Neural cell (in vitro differentiated cells): ENCODE measurements at regions not wholly inside any gene's neighbourhood (a gene's known extent, or its start where the extent isn't known, plus 50 kb on each side); places are given as distances from the start of the nearest gene placed in this dataset.
"Not testable (repeated sequence)": the region's sequence is repeated elsewhere in the genome, so short reads cannot be mapped to it uniquely, and the experiment has no call there.

Experiments
- H2AFZ ChIP-seq: fragments of 200-600, 300-800 bp; sonication (generic), shearing (Covaris generic); 2 replicates; pipeline ENCODE4 v1.6.0; 2014; ENCODE audit warnings: low read depth, mild to moderate bottlenecking, antibody characterized with exemption, low read length, moderate library complexity
- H3F3A ChIP-seq: fragments of 200-600 bp; shearing (Covaris generic); 2 replicates; pipeline ENCODE4 v1.6.1; 2016; ENCODE audit warnings: mild to moderate bottlenecking, moderate library complexity, mixed read lengths, antibody characterized with exemption, low read length; ENCODE audit not compliant: insufficient read depth, poor library complexity, severe bottlenecking
- H3K27ac ChIP-seq: fragments of 200-600, 300-800 bp; sonication (generic), shearing (Covaris generic); 2 replicates; pipeline ENCODE4 v1.5.1; 2014; ENCODE audit warnings: mild to moderate bottlenecking, low read length, moderate library complexity
- H3K27me3 ChIP-seq: fragments of 300-800, 200-600 bp; sonication (generic), shearing (Covaris generic); 2 replicates; pipeline ENCODE4 v1.6.0; 2014; ENCODE audit warnings: mild to moderate bottlenecking, low read depth, low read length, moderate library complexity; ENCODE audit not compliant: insufficient read depth
- H3K36me3 ChIP-seq: fragments of 300-800, 200-600 bp; sonication (generic), shearing (Covaris generic); 2 replicates; pipeline ENCODE4 v1.5.1; 2014; ENCODE audit warnings: mild to moderate bottlenecking, antibody characterized with exemption, low read length, moderate library complexity; ENCODE audit not compliant: insufficient read depth
- H3K4me2 ChIP-seq: fragments of 300-800, 200-600 bp; sonication (generic), shearing (Covaris generic); 2 replicates; pipeline ENCODE4 v1.6.0; 2014; ENCODE audit warnings: mild to moderate bottlenecking, low read length
- H3K4me3 ChIP-seq: fragments of 300-800, 200-600 bp; sonication (generic), shearing (Covaris generic); 2 replicates; pipeline ENCODE4 v1.5.1; 2014; ENCODE audit warnings: mild to moderate bottlenecking, low read length, moderate library complexity
- H3K79me2 ChIP-seq: fragments of 200-600 bp; shearing (Covaris generic); replicated peaks from 2 replicates; pipeline ENCODE4 v1.6.0; 2014; ENCODE audit warnings: mild to moderate bottlenecking, low read length, moderate library complexity; ENCODE audit not compliant: insufficient read depth
- H3K9ac ChIP-seq: fragments of 300-800, 200-600 bp; sonication (generic), shearing (Covaris generic); 2 replicates; pipeline ENCODE4 v1.6.1; 2016; ENCODE audit warnings: mild to moderate bottlenecking, low read length, mixed read lengths
- H3K9me2 ChIP-seq: fragments of 200-600 bp; shearing (Covaris generic); 2 replicates; pipeline ENCODE4 v1.6.1; 2016; ENCODE audit warnings: mild to moderate bottlenecking, low read length, mixed read lengths; ENCODE audit not compliant: insufficient read depth
- H3K9me3 ChIP-seq: fragments of 200-600, 300-800 bp; sonication (generic), shearing (Covaris generic); 2 replicates; pipeline ENCODE4 v1.6.1; 2016; ENCODE audit warnings: mild to moderate bottlenecking, mixed run types, low read length, moderate library complexity, mixed read lengths
- H4K20me1 ChIP-seq: fragments of 200-600 bp; shearing (Covaris generic); 2 replicates; pipeline ENCODE4 v1.6.1; 2016; ENCODE audit warnings: mild to moderate bottlenecking, mixed run types; ENCODE audit not compliant: insufficient read depth
- EP300 ChIP-seq: fragments of 450-650 bp; conservative IDR thresholded peaks from 2 replicates; pipeline ENCODE4 v1.6.1; 2014; ENCODE audit warnings: antibody characterized with exemption, mild to moderate bottlenecking, moderate library complexity; ENCODE audit not compliant: poor library complexity, severe bottlenecking
- EZH2 ChIP-seq: fragments of 200-600, 300-800 bp; shearing (Covaris generic), sonication (generic); IDR thresholded peaks from 2 replicates; pipeline ENCODE4 v1.6.1; 2014; ENCODE audit warnings: antibody characterized with exemption, low read length, borderline replicate concordance, mild to moderate bottlenecking; ENCODE audit not compliant: insufficient read depth, poor library complexity, severe bottlenecking
- MXI1 ChIP-seq: fragments of 450-650 bp; conservative IDR thresholded peaks from 2 replicates; pipeline ENCODE4 v1.6.1; 2014; ENCODE audit warnings: antibody characterized with exemption, mild to moderate bottlenecking; ENCODE audit not compliant: poor library complexity, severe bottlenecking
- POLR2AphosphoS5 ChIP-seq: IDR thresholded peaks from 2 replicates; pipeline ENCODE4 v1.6.1; 2012
- RAD21 ChIP-seq: fragments of 450-650 bp; conservative IDR thresholded peaks from 2 replicates; pipeline ENCODE4 v1.6.1; 2014; ENCODE audit warnings: antibody characterized with exemption, mild to moderate bottlenecking, moderate library complexity
- REST ChIP-seq: IDR thresholded peaks from 2 replicates; pipeline ENCODE4 v1.6.1; 2012; ENCODE audit warnings: borderline replicate concordance
- SMC3 ChIP-seq: fragments of 450-650 bp; conservative IDR thresholded peaks from 2 replicates; pipeline ENCODE4 v1.6.1; 2014; ENCODE audit warnings: antibody characterized with exemption, mild to moderate bottlenecking, moderate library complexity; ENCODE audit not compliant: poor library complexity
- TAF1 ChIP-seq: IDR thresholded peaks from 2 replicates; pipeline ENCODE4 v1.6.1; 2012; ENCODE audit warnings: low read depth
- TF ChIP-seq, protein P1 (sequence below): fragments of 450-650 bp; IDR thresholded peaks from 2 replicates; pipeline ENCODE4 v1.5.1; 2014; ENCODE audit warnings: antibody characterized with exemption, mild to moderate bottlenecking, moderate library complexity; ENCODE audit not compliant: poor library complexity, severe bottlenecking

- no peaks in the 10 kb centered on the region for H4K20me1 ChIP-seq
- no peak overlapping the region for H3K9ac ChIP-seq
Measured at GRCh38 chr9:109997682-109998081, 210.3 kb downstream of the C9orf152 start.

GRCh38 chr9:110005521-110005920 lies 202.4 kb downstream of the C9orf152 start:
- H3K4me2 ChIP-seq, H3K36me3 ChIP-seq, H4K20me1 ChIP-seq, H3K9me2 ChIP-seq, H3K4me3 ChIP-seq, H3K9me3 ChIP-seq, H2AFZ ChIP-seq, H3K27me3 ChIP-seq, H3K27ac ChIP-seq, H3K9ac ChIP-seq, H3K79me2 ChIP-seq, H3F3A ChIP-seq: not testable (repeated sequence)

More at GRCh38 chr9:109997682-109998081, 210.3 kb downstream of the C9orf152 start:
- Histone ChIP-seq H3K36me3 (no peaks in the 10 kb centered on the region), H2AFZ (no peak overlapping the region), H3K79me2 (no peaks in the 10 kb centered on the region), H3F3A (no peaks in the 10 kb centered on the region), H3K27ac (no peak overlapping the region), H3K9me3 (no peaks in the 10 kb centered on the region), H3K4me2 (no peak overlapping the region), H3K4me3 (no peak overlapping the region), H3K9me2 (no peaks in the 10 kb centered on the region), H3K27me3 (no peaks in the 10 kb centered on the region)
- TF ChIP-seq EZH2 (no peak), POLR2AphosphoS5 (no peak), TAF1 (no peak), SMC3 (no peak), MXI1 (no peak), EP300 (no peak), REST (no peak), RAD21 (no peak)
- TF ChIP-seq, protein P1, sequence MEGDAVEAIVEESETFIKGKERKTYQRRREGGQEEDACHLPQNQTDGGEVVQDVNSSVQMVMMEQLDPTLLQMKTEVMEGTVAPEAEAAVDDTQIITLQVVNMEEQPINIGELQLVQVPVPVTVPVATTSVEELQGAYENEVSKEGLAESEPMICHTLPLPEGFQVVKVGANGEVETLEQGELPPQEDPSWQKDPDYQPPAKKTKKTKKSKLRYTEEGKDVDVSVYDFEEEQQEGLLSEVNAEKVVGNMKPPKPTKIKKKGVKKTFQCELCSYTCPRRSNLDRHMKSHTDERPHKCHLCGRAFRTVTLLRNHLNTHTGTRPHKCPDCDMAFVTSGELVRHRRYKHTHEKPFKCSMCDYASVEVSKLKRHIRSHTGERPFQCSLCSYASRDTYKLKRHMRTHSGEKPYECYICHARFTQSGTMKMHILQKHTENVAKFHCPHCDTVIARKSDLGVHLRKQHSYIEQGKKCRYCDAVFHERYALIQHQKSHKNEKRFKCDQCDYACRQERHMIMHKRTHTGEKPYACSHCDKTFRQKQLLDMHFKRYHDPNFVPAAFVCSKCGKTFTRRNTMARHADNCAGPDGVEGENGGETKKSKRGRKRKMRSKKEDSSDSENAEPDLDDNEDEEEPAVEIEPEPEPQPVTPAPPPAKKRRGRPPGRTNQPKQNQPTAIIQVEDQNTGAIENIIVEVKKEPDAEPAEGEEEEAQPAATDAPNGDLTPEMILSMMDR = no peak

DNA sequence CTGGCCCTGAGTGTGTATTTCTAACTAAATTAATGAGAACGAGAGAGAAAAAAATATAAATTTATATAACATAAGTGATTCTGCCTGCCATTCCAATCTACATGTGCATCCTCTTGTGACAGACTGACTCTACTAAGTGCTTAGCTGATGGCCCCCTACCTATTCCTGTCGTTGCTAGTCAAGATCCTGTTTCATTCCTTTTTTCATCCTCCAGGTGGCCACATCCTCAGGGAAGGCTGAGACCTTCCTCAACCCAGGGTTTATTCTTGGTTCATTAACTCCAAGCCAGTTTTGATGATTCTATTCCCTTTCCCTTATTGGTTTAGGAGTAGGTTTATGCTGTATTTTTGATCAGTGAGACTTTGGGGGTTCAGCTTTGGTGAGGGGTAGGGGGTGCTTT lies 201.3 kb downstream of the C9orf152 start:
- no peaks in the 10 kb centered on the region for H3K79me2 ChIP-seq
- no peak overlapping the region for H3K4me2 ChIP-seq
- no peaks in the 10 kb centered on the region for H3K9me3 ChIP-seq
- H4K20me1 ChIP-seq = no peaks in the 10 kb centered on the region
- no peak overlapping the region for H2AFZ ChIP-seq
- H3K36me3 ChIP-seq = no peaks in the 10 kb centered on the region
- H3K4me3 ChIP-seq = no peak overlapping the region
- H3K27ac ChIP-seq = no peak overlapping the region
- TF ChIP-seq POLR2AphosphoS5 (no peak), EP300 (no peak), MXI1 (no peak), SMC3 (no peak), REST (no peak), RAD21 (no peak), EZH2 (no peak), TAF1 (no peak)
- TF ChIP-seq, protein P1 = no peak
- H3K27me3 ChIP-seq = no peaks in the 10 kb centered on the region
- no peak overlapping the region for H3K9ac ChIP-seq
- H3K9me2 ChIP-seq = no peaks in the 10 kb centered on the region
- H3F3A ChIP-seq = no peaks in the 10 kb centered on the region
